D721Med (cell line): ENCODE measurements at regions not wholly inside any gene's neighbourhood (a gene's known extent, or its start where the extent isn't known, plus 50 kb on each side); places are given as distances from the start of the nearest gene placed in this dataset.

ENCODE experiments used
- DNase-seq: peaks from one replicate; pipeline ENCODE4 v3.0.0; 2011; ENCODE audit warnings: low spot score; ENCODE audit not compliant: insufficient read length
- FAIRE-seq: peaks from 2 replicates; lab custom pipeline; 2011; peaks lifted over from hg19 to GRCh38; lab: Jason Lieb, UNC
- CTCF ChIP-seq: IDR thresholded peaks from 2 replicates; pipeline ENCODE4 v1.5.1; 2012; ENCODE audit warnings: mild to moderate bottlenecking, control low read depth; ENCODE audit not compliant: insufficient read depth; ENCODE audit errors: missing control alignments

GRCh38 chr2:64819361-64819760 is 165.6 kb upstream of the SERTAD2 start:
- FAIRE-seq (no peak), DNase-seq (no peak)

GRCh38 chr2:64819774-64820688 is 166.3 kb upstream of the SERTAD2 start:
- FAIRE-seq, result no peak
- no peak for TF ChIP-seq CTCF
- DNase-seq, result no peak

More at GRCh38 chr2:64819361-64819760, 165.6 kb upstream of the SERTAD2 start:
- TF ChIP-seq CTCF, result no peak

- no peak for TF ChIP-seq CTCF
- DNase-seq, result no peak
- FAIRE-seq, result no peak
These were observed 167.2 kb upstream of the SERTAD2 start for GRCh38 chr2:64820901-64821300.

- TF ChIP-seq CTCF, result no peak
- no peak for DNase-seq
- FAIRE-seq, result no peak
These were observed 165.4 kb upstream of the SLC1A4 start for GRCh38 chr2:64823794-64824193.

- TF ChIP-seq CTCF, result no peak
- DNase-seq (no peak), FAIRE-seq (no peak)
These were observed 163.2 kb upstream of the SLC1A4 start for GRCh38 chr2:64825831-64826491.

- no peak for TF ChIP-seq CTCF
- no peak for FAIRE-seq
- DNase-seq, result no peak
These were observed 162.5 kb upstream of the SLC1A4 start for GRCh38 chr2:64826703-64827102.
